Left lung (tissue), 4 donors: ENCODE measurements at regions not wholly inside any gene's neighbourhood (a gene's known extent, or its start where the extent isn't known, plus 50 kb on each side); places are given as distances from the start of the nearest gene placed in this dataset.

Source experiments
- ATAC-seq: fragments of 200-7000 bp; cut with Tn5 transposase; one replicate; pipeline ENCODE4 v1.9.1; 2020; ENCODE audit warnings: moderate library complexity
- DNase-seq, 4 donors: peaks; one replicate each; pipeline ENCODE4 v3.0.0-alpha.2; 2013 to 2020
- H3K27ac ChIP-seq, 2 donors: fragments of 200-600 bp; sonication (generic) in 1 of 2; one replicate each; pipeline versions ENCODE4 v1.5.0 to v1.8.0; 2020 to 2021
- H3K27me3 ChIP-seq, 2 donors: fragments of 200-600 bp; sonication (generic) in 1 of 2; one replicate each; pipeline versions ENCODE4 v1.5.0 to v1.8.0; 2020 to 2021
- H3K36me3 ChIP-seq, 2 donors: fragments of 200-600 bp; sonication (generic) in 1 of 2; one replicate each; pipeline versions ENCODE4 v1.5.0 to v1.8.0; 2020 to 2021
- H3K4me1 ChIP-seq, 2 donors: fragments of 200-600 bp; one replicate each; pipeline ENCODE4 v1.8.0; 2021
- H3K4me3 ChIP-seq, 2 donors: fragments of 200-600 bp; sonication (generic) in 1 of 2; one replicate each; pipeline versions ENCODE4 v1.5.0 to v1.8.0; 2020 to 2021; ENCODE audit warnings: mild to moderate bottlenecking in 1 of 2
- H3K9me3 ChIP-seq, 2 donors: fragments of 200-600 bp; sonication (generic) in 1 of 2; one replicate each; pipeline versions ENCODE4 v1.5.0 to v1.8.0; 2020 to 2021
- intact Hi-C, 2 donors: fragments of 100-400 bp; cut with DNase I; formaldehyde crosslinking; loops; one replicate each; pipeline versions ENCODE4 v1.11.2 to v1.14.2; 2022
- TF ChIP-seq, protein P1 (sequence below), 2 donors: fragments of 200-600 bp; sonication (generic) in 1 of 2; IDR thresholded peaks; one replicate each; pipeline versions ENCODE4 v1.5.0 to v1.8.0; 2021; ENCODE audit warnings: antibody characterized with exemption in 2 of 2
- donor health status: DM: no; HTN: yes; CAD: no.
- donor health status: DM: no; HTN: no; CAD: no.

DNA sequence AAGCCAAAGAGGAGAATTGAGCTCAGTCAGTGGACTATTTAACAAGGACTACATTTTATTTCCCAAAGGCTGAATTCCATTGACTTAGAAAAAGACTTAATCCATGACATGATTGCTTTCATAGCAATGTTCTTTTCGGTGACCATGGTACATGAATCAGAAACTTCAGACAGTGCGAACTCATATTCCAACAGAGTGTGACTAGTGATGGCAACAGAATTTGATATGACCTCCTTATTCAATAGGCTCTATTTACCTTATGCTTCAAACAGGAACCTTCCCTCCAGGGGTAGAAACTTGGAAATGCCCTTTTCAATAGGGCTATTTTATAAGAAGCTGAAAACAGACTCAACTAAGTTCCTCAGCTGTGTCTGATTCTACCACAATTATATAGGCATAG lies 191.9 kb downstream of the RND3 start:
- TF ChIP-seq, protein P1, sequence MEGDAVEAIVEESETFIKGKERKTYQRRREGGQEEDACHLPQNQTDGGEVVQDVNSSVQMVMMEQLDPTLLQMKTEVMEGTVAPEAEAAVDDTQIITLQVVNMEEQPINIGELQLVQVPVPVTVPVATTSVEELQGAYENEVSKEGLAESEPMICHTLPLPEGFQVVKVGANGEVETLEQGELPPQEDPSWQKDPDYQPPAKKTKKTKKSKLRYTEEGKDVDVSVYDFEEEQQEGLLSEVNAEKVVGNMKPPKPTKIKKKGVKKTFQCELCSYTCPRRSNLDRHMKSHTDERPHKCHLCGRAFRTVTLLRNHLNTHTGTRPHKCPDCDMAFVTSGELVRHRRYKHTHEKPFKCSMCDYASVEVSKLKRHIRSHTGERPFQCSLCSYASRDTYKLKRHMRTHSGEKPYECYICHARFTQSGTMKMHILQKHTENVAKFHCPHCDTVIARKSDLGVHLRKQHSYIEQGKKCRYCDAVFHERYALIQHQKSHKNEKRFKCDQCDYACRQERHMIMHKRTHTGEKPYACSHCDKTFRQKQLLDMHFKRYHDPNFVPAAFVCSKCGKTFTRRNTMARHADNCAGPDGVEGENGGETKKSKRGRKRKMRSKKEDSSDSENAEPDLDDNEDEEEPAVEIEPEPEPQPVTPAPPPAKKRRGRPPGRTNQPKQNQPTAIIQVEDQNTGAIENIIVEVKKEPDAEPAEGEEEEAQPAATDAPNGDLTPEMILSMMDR (IDR thresholded peaks at IDR 0.05): no peak
- intact Hi-C loops: no loop called here

DNA sequence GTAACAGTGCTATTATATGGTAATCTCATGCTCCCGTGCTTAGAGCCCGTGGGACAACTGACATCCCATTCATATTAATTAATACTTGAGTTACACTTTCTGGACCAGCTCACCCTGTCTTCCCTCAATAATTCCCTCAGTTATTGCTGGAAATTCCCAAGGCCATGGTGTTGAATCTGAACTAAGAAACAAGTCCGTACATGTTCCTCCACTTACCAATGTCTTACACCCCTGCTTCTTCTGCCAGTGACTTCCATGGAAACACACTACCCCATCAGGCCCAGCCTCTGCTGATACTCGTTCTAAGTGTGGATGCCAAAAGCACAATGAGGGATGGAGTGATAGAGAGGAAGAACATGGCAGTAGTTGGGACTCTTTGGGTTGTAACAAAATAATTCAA lies 193.7 kb downstream of the RND3 start:
- Histone ChIP-seq H3K4me1 (no peaks in the 10 kb centered on the region), H3K27ac (no peak overlapping the region), H3K4me3 (no peak overlapping the region), H3K27me3 (no peaks in the 10 kb centered on the region), H3K36me3 (no peaks in the 10 kb centered on the region), H3K9me3 (peaks cover 0 to 4% of the 10 kb centered on the region in 2 donors)
- intact Hi-C loops: no loop called here
- TF ChIP-seq, protein P1 (IDR thresholded peaks at IDR 0.05): no peak
- no peak for ATAC-seq
- no peak for DNase-seq

More for the DNA sequence above, 191.9 kb downstream of the RND3 start:
- Histone ChIP-seq H3K36me3 (no peaks in the 10 kb centered on the region), H3K27ac (no peak overlapping the region), H3K4me1 (no peaks in the 10 kb centered on the region), H3K9me3 (peaks cover 0 to 14% of the 10 kb centered on the region in 2 donors), H3K27me3 (no peaks in the 10 kb centered on the region), H3K4me3 (no peak overlapping the region)
- ATAC-seq (no peak), DNase-seq (no peak)

DNA sequence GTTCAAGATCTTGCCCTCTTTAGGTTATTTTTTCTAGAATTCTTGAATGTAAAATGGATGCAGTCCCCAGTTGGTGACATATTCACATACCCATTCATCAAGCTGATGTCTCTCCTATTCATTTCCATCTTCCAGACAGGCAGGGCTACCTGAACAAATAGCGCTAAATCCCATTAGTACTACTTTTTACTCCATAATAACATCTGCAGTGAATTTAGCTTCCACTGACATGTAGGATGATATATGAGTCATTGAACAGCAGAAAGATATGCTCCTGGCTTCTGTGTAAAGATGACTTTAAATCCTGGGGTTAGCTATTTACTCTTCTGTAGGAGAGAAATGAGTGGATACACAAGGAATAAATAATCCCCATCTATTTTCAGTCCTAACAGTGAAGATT lies 194.7 kb downstream of the RND3 start:
- H3K36me3 ChIP-seq: no peaks in the 10 kb centered on the region
- peaks cover 0 to 4% of the 10 kb centered on the region in 2 donors for H3K9me3 ChIP-seq
- intact Hi-C loops: no loop called here
- H3K27ac ChIP-seq: no peak overlapping the region
- no peaks in the 10 kb centered on the region for H3K27me3 ChIP-seq
- no peak for DNase-seq
- TF ChIP-seq, protein P1 (IDR thresholded peaks at IDR 0.05): no peak
- H3K4me3 ChIP-seq: no peak overlapping the region
- no peaks in the 10 kb centered on the region for H3K4me1 ChIP-seq
- no peak for ATAC-seq

DNA sequence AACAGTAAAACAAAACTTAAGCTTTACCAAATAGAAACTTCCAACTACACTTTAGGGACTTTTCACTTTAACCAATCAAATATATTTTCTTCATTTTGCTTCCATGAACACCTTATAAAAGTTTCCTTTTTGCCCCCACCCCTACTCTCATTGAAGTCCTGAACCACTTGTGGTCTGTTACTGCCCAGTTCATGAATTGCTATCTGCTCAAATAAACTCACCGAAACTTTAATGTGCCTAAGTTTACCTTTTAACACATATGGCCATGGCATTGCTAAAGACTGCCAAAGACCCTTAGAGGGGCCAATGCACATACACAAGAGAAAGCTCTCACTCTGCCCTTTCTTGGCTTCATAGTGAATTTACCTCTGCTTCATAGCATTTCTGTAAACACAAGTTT lies 195.3 kb downstream of the RND3 start:
- H3K4me1 ChIP-seq: no peaks in the 10 kb centered on the region
- no peaks in the 10 kb centered on the region for H3K36me3 ChIP-seq
- DNase-seq (no peak), ATAC-seq (no peak)
- peaks cover 0 to 4% of the 10 kb centered on the region in 2 donors for H3K9me3 ChIP-seq
- TF ChIP-seq, protein P1 (IDR thresholded peaks at IDR 0.05): no peak
- no peak overlapping the region for H3K27ac ChIP-seq
- H3K4me3 ChIP-seq: no peak overlapping the region
- intact Hi-C loops: no loop called here
- no peaks in the 10 kb centered on the region for H3K27me3 ChIP-seq

DNA sequence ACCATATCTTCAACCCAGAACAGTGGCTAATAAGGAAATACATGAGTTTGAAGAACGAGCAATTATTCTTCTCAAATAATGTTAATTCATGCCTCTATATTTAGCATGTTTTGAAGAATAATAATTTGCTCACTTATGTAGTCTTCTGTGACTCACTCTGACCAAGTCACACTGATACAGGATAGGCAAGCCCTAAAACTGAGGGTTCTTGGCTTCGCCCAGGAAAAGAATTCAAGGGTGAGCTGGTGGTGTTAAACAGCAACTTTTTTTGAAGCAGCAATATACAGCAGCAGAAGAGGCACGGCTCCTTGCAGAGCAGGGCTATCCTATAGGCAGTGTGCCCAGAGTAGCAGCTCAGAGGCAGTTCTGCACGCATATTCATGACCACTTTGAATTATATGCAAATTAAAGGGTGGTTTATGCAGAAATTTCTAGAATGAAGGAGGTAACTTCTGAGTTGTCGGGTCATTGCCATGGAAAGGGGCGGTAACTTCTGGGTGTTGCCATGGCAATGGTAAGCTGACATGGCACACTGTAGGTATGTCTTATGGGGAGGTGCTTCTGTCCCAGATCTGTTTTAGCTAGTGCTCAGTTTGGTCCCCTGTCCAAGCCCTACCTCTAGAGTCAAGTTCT lies 200.6 kb downstream of the RND3 start:
- DNase-seq (no peak), ATAC-seq (no peak)
- TF ChIP-seq, protein P1 (IDR thresholded peaks at IDR 0.05): no peak
- Histone ChIP-seq H3K4me3 (no peak overlapping the region), H3K9me3 (no peaks in the 10 kb centered on the region), H3K4me1 (no peaks in the 10 kb centered on the region), H3K36me3 (no peaks in the 10 kb centered on the region), H3K27ac (no peak overlapping the region), H3K27me3 (no peaks in the 10 kb centered on the region)
- intact Hi-C loops: no loop called here
